ENCODE measurements at regions not wholly inside any gene's neighbourhood (a gene's known extent, or its start where the extent isn't known, plus 50 kb on each side); places are given as distances from the start of the nearest gene placed in this dataset.
"Not testable (repeated sequence)": the region's sequence is repeated elsewhere in the genome, so short reads cannot be mapped to it uniquely, and the experiment has no call there.

GRCh38 chr7:79610748-79611304, 157.4 kb upstream of the MAGI2 start:
- H3K4me3 ChIP-seq, result no peak overlapping the region
- TF ChIP-seq POLR2A (IDR thresholded peaks at IDR 0.05), result no peak
- TF ChIP-seq, protein P1, sequence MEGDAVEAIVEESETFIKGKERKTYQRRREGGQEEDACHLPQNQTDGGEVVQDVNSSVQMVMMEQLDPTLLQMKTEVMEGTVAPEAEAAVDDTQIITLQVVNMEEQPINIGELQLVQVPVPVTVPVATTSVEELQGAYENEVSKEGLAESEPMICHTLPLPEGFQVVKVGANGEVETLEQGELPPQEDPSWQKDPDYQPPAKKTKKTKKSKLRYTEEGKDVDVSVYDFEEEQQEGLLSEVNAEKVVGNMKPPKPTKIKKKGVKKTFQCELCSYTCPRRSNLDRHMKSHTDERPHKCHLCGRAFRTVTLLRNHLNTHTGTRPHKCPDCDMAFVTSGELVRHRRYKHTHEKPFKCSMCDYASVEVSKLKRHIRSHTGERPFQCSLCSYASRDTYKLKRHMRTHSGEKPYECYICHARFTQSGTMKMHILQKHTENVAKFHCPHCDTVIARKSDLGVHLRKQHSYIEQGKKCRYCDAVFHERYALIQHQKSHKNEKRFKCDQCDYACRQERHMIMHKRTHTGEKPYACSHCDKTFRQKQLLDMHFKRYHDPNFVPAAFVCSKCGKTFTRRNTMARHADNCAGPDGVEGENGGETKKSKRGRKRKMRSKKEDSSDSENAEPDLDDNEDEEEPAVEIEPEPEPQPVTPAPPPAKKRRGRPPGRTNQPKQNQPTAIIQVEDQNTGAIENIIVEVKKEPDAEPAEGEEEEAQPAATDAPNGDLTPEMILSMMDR (IDR thresholded peaks at IDR 0.05 in 4 of 5, conservative IDR thresholded peaks at IDR 0.05 in 1 of 5), result no peak
- ATAC-seq, result no peak
- H3K27ac ChIP-seq, result no peak overlapping the region
- H3K9me3 ChIP-seq, result no peaks in the 10 kb centered on the region
- H3K27me3 ChIP-seq, result no peaks in the 10 kb centered on the region
- H3K36me3 ChIP-seq, result no peaks in the 10 kb centered on the region
- no peaks in the 10 kb centered on the region for H3K4me1 ChIP-seq
- DNase-seq, result no peak
- in situ Hi-C loops (cut with MboI; ENCODE audit: low sequenced_read_pairs in 4 of 4) (no loop called here), intact Hi-C loops (cut with DNase I; ENCODE audit: low total_unique reads) (no loop called here)

GRCh38 chr7:79610313-79610712, 156.8 kb upstream of the MAGI2 start:
- Histone ChIP-seq H3K4me1 (no peaks in the 10 kb centered on the region), H3K27me3 (no peaks in the 10 kb centered on the region), H3K36me3 (no peaks in the 10 kb centered on the region), H3K27ac (no peak overlapping the region), H3K4me3 (no peak overlapping the region), H3K9me3 (no peaks in the 10 kb centered on the region)
- no peak for TF ChIP-seq POLR2A (IDR thresholded peaks at IDR 0.05)
- intact Hi-C loops (cut with DNase I; ENCODE audit: low total_unique reads), result no loop called here
- ATAC-seq, result no peak
- no peak for DNase-seq
- in situ Hi-C loops (cut with MboI; ENCODE audit: low sequenced_read_pairs in 4 of 4), result no loop called here

DNA sequence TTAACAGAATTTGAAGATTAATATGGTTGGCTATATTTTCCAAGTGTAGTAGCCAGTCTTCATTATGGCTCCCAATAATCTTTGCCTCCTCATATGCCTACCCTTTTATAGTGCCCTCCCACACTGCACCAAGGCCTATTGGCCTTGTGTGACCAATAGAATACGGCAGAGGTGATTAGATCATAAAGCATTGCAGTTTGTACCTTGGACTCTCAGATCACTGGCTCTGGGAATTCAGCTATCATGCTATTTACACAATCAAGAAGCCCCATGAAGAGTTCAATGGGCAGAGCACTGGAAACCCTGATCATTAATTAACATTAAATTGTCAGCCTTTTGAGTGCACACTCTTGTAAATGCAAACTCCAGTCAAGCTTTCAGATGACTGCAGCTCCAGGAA, 154.5 kb upstream of the MAGI2 start:
- no peak for TF ChIP-seq POLR2A (IDR thresholded peaks at IDR 0.05)
- TF ChIP-seq, protein P1 (IDR thresholded peaks at IDR 0.05 in 4 of 5, conservative IDR thresholded peaks at IDR 0.05 in 1 of 5), result no peak
- H3K36me3 ChIP-seq, result no peaks in the 10 kb centered on the region
- no peak overlapping the region for H3K4me3 ChIP-seq
- no peaks in the 10 kb centered on the region for H3K4me1 ChIP-seq
- no peak for DNase-seq
- no peak overlapping the region for H3K27ac ChIP-seq
- in situ Hi-C loops (cut with MboI; ENCODE audit: low sequenced_read_pairs in 4 of 4) (no loop called here), intact Hi-C loops (cut with DNase I; ENCODE audit: low total_unique reads) (no loop called here)
- H3K27me3 ChIP-seq, result no peaks in the 10 kb centered on the region
- ATAC-seq, result no peak
- no peaks in the 10 kb centered on the region for H3K9me3 ChIP-seq

- ATAC-seq (no peak), DNase-seq (no peak)
- in situ Hi-C loops (cut with MboI; ENCODE audit: low sequenced_read_pairs in 4 of 4), result no loop called here
- H3K27ac ChIP-seq, result no peak overlapping the region
- H3K4me3 ChIP-seq, result no peak overlapping the region
- H3K9me3 ChIP-seq, result no peaks in the 10 kb centered on the region
- no peaks in the 10 kb centered on the region for H3K36me3 ChIP-seq
- no peaks in the 10 kb centered on the region for H3K27me3 ChIP-seq
- TF ChIP-seq, protein P1 (IDR thresholded peaks at IDR 0.05 in 4 of 5, conservative IDR thresholded peaks at IDR 0.05 in 1 of 5), result no peak
- no peak for TF ChIP-seq POLR2A (IDR thresholded peaks at IDR 0.05)
- no peaks in the 10 kb centered on the region for H3K4me1 ChIP-seq
- intact Hi-C loops (cut with DNase I; ENCODE audit: low total_unique reads), result no loop called here
Observed at GRCh38 chr7:79604841-79605240, 151.4 kb upstream of the MAGI2 start.

DNA sequence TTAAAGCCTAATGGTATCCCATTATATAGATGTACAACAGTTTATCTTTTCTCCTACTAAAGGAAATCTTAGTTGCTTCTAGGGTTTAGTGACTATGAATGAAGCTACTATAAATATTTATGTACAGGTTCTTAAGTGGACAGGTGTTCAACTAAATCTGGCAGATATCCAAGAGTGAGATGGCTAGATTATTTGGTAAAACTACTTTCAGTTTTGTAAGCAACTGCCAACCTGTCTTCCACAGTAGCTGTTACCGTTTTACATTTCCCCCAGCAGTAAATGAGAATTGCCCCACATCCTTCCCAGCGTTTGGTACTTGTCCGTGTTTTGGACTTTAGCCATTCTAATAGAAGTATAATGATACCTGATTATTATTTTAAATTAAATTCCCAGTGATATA, 144.9 kb upstream of the MAGI2 start:
- in situ Hi-C loops (cut with MboI; ENCODE audit: low sequenced_read_pairs in 4 of 4), result no loop called here
- Histone ChIP-seq H3K36me3 (no peaks in the 10 kb centered on the region), H3K27ac (no peak overlapping the region), H3K9me3 (no peaks in the 10 kb centered on the region), H3K4me1 (no peaks in the 10 kb centered on the region), H3K27me3 (no peaks in the 10 kb centered on the region), H3K4me3 (no peak overlapping the region)
- intact Hi-C loops (cut with DNase I; ENCODE audit: low total_unique reads), result no loop called here
- no peak for TF ChIP-seq POLR2A (IDR thresholded peaks at IDR 0.05)
- TF ChIP-seq, protein P1 (IDR thresholded peaks at IDR 0.05 in 4 of 5, conservative IDR thresholded peaks at IDR 0.05 in 1 of 5), result no peak
- ATAC-seq (no peak), DNase-seq (no peak)

DNA sequence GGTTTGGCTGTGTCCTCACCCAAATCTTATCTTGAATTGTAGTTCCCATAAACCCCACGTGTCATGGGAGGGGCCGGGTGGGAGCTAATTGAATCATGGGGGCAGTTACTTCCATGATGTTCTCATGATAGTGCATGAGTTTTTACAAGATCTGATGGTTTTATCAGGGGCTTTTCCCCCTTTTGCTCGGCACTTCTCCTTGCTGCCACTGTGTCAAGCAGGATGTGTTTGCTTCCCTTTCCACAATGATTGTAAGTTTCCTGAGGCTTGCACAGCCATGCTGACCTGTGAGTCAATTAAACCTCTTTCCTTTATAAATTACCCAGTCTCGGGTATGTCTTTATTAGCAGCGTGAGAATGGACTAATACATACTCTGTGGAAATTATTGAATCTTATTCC, 141.2 kb upstream of the MAGI2 start:
- DNase-seq; intact Hi-C loops (cut with DNase I; ENCODE audit: low total_unique reads); H3K4me1 ChIP-seq; in situ Hi-C loops (cut with MboI; ENCODE audit: low sequenced_read_pairs in 4 of 4); H3K9me3 ChIP-seq; H3K27me3 ChIP-seq; H3K4me3 ChIP-seq; ATAC-seq; H3K27ac ChIP-seq; H3K36me3 ChIP-seq: not testable (repeated sequence)

Data from gastrocnemius medialis (tissue), 4 donors.